ENCODE measurements at regions not wholly inside any gene's neighbourhood (a gene's known extent, or its start where the extent isn't known, plus 50 kb on each side); places are given as distances from the start of the nearest gene placed in this dataset.

- TF ChIP-seq CTCF (IDR thresholded peaks at IDR 0.05) (no peak), POLR2A (IDR thresholded peaks at IDR 0.05) (no peak)
Observed at GRCh38 chr2:204451766-204452165, 93.5 kb upstream of the PARD3B start.

Data from uterus (tissue), 2 donors.